ENCODE measurements at regions not wholly inside any gene's neighbourhood (a gene's known extent, or its start where the extent isn't known, plus 50 kb on each side); places are given as distances from the start of the nearest gene placed in this dataset.
A peak's percentile ranks its signal among the peaks of the same experiment; 100 is the strongest.
"Not testable (repeated sequence)": the region's sequence is repeated elsewhere in the genome, so short reads cannot be mapped to it uniquely, and the experiment has no call there.

DNA sequence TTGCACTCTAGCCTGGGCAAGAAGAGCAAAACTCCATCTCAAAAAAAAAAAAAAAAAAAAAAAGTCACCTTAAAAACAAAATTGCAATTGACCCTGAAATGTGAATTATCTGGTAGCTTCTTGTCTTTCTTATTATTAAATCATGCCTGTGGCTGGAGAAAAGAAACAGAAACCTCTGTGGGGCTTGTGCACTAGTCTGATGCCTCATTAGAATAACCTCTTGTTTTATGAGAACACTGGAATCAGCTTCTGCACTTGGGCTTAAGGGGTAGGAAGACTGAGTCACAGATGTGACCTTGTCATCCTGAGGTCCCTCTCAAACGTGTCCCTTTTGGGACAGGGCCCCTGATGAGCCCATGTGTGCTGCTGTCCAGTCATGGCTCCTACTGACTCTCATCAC, 237.9 kb downstream of the DACT1 start:
- DNase-seq (ENCODE audit: low read depth in 2 of 3, low spot score in 2 of 3), result no peak

DNA sequence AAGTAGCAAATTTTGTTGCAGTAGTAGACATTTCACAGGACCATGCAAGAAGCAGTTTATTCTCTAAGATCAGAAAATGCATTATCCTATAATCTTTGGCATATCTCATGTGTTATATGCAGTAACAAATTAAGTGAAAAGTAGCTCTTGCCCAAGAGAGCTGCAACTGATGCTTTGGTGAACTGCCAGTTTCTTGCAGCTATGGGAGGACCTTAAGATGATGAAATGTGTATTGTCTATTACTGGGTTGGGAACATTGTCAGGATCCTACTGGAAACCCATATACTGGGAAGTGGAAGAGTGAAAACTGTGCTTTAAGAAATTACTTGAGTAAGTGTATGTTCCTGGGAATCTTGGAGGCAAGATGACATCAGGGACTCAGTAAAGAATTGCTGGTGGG, 238.8 kb downstream of the DACT1 start:
- no peak for DNase-seq (ENCODE audit: low read depth in 2 of 3, low spot score in 2 of 3)

DNA sequence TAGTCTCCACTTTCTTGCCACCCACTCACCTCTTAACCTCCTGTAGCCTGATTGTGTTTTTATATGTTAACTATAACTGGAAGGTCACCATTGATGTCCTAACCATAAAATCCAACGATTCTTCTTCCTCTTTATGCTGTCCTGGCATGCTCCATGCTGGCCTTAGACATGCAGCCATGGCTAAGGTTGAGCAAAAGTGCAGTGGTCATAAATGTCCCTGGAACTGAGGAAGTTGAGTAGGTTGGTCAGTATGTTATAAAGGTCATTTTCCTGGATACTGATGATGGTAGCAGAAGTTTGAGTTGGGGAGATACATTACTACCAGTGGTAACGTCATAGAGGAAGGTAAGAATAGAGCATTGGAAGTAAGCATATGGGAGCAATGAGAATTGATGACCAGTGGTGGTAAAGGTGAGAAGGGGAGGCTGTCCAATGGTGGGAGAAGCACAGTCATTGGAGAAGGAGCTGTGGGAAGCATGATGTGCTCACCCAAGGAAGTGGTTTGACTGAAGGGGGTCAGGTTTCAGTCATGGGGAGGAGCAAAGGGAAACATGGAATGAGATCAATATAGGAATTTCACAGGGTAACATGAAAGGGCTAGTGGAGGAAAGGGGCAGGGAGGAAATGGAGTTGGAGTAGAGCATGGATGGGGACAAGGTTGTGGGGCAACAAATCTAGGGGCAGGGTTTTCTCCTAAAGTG, 240.8 kb downstream of the DACT1 start:
- DNase-seq (ENCODE audit: low read depth in 2 of 3, low spot score in 2 of 3), result no peak

DNA sequence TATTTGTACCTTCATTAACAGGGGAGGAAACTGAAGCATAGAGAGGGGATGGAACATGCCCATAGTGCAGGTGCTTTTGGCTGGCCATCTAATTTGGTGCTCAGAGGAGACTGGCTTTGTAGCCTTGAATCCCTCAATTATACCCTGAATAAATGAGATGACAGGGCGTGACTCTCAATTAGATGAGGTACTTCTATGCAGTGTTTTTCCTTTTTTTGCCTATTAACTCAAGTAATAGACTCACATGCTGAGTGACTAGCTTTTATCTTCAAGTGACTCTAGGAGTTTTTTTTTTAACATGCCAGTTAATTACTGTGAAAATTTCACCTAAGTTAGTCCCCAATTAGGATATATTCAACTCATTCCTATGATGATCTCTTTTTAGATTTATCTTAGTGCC, 243.7 kb downstream of the DACT1 start:
- no peak for DNase-seq (ENCODE audit: low read depth in 2 of 3, low spot score in 2 of 3)

DNA sequence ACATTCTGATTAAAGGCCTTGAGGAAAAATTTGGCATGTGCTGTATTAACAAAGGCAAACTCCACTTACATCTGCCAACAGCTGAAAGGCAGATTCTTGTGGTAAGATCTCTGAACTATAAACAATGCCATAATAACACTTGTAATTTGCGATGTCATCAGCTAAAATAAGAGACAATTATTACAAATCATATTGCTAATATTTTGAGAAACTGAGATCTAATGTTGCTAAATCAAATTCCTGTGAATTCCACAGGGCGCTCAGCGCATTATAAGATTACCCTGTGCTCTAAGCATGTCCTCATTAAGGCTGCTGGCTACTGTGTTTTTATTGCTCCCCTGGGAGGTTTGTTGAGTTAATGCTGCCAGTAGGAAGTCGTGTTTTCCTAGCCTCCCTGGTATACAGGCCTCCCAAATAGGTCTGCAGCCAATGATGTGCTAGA, 244.8 kb downstream of the DACT1 start:
- DNase-seq (ENCODE audit: low read depth in 2 of 3, low spot score in 2 of 3), result no peak

DNA sequence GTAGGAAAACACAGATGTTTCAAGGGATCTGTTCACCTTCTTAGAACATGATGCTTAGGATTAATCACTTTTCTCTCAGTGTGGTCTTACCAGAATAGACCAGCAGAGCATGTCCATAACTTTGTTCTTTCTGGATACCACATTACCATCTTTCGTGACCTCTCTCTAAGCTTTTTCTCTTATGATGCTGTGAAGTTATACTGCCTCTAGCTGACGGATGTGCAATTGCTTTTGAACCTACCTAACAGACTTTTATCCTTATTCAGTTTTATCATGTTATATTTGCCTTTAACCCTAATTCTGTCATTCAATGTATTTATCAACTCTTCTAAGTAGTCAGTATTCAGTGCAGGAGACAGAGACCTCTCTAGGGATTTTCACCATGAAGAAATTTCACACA, 246.7 kb downstream of the DACT1 start:
- no peak for DNase-seq (ENCODE audit: low read depth in 2 of 3, low spot score in 2 of 3)

DNA sequence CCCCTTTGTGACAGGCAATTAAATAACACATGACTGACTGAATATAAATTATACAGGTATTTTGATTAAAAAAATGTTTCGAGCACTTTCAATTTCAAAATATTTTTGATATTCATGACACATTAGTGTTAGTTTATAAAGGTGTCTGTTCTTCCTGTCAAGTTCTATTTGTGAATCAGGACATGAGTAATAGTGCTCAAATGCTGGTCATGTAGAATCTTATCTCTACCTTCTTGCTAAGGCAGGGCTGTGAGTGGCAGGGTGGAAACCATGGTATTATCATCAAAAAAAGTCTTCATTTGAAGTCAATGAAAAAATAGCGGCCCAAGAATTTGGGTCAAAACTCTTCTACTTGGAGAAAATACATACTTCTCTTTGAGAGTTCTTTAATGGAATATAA, 250.2 kb downstream of the DACT1 start:
- no peak for DNase-seq (ENCODE audit: low read depth in 2 of 3, low spot score in 2 of 3)

DNA sequence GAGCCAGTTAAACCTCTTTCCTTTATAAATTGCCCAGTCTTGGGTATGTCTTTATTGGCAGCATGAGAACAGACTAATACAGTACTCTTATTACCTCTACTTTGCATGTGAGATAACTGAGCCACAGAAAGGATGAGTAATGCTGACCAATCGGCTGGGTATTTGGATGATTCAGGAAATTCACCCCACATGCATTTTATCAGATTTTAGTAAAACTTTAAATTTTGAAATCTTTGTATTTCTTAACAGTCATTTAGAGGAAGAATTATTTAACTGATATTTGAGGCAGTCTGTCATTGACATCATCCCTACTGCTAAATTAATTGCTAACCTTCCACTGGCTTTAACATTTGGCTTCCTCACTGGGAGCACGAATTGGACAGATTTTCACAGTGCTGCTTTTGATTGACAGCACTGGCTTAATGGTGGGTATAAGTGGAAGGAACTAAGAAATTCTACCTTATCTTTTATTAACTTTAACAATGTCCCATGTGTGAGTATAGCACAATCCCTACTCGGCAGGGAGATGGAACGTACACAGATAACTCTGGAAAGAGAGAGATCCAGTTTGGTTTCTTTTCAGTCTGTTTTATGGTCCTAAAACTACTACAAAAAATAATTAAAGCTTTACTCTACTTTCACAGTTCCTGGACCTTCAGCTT, 261.0 kb downstream of the DACT1 start:
- no peak for DNase-seq (ENCODE audit: low read depth in 2 of 3, low spot score in 2 of 3)

DNA sequence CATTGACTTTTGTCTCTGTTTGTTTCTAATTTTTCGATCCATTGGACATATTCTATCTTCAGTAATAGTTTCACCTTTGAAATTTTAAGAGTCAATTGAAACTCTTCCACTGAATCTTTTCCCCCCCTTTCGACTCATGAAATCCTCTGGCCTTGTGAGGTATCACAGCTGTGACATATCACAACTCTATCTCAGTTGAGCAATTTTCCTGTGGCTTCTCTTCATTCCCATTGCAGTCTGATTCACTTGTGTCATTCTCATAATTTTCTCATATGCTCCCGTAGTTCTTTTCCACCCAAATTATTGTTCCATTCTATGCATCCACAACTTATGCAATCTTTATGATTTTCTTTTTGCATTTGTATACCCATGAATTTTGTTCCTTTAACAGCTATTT, 261.6 kb downstream of the DACT1 start:
- DNase-seq (ENCODE audit: low read depth in 2 of 3, low spot score in 2 of 3), result no peak

DNA sequence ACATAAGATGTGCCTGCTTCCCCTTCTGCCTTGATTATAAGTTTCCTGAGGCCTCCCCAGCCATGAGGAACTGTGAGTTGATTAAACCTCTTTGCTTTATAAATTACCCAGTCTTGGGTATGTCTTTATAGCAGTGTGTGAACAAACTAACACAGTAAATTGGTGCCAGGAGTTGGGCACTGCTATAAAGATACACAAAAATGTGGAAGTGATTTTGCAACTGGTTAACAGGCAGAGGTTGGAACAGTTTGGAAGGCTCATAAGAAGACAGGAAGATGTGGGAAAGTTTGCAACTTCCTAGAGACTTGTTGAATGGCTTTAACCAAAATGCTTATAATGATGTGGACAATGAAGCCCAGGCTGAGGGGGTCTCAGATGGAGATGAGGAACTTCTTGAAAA, 264.1 kb downstream of the DACT1 start:
- DNase-seq (ENCODE audit: low read depth in 2 of 3, low spot score in 2 of 3), result peak in 1 of 3 donors; percentile 13

DNA sequence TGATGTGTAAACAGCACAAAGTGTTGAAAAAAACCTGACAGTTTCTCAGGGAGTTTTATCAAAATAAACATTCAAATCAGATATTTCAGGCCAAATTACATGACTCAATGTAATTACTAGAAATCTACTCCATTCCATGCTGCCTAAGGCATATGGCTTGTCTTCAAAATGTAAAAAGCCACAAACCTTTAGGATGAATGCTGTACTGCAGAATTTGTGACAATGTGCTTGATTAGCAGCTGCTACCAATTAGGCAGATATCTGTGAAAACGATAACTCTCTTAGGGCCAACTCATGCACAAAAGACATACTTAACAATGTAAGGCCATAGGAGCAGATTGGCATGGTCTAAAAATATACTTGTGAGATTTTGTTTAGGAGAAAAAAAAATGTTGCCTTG, 267.0 kb downstream of the DACT1 start:
- no peak for DNase-seq (ENCODE audit: low read depth in 2 of 3, low spot score in 2 of 3)

DNA sequence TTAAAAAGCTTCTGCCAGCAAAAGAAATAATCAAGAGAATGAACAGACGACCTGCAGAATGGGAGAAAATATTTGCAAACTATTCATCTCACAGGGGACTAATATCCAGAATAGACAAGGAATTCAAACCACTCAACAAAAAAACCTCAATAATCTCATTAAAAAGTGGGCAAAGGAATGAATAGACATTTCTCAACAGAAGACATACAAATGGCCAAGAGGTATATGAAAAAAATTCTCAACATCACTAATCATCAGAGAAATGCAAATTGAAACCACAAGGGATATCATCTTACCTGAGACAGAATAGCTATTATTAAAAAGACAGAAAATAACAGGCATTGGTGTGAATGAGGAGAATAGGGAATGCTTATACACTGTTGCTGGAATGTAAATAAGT, 270.0 kb downstream of the DACT1 start:
- no peak for DNase-seq (ENCODE audit: low read depth in 2 of 3, low spot score in 2 of 3)

DNA sequence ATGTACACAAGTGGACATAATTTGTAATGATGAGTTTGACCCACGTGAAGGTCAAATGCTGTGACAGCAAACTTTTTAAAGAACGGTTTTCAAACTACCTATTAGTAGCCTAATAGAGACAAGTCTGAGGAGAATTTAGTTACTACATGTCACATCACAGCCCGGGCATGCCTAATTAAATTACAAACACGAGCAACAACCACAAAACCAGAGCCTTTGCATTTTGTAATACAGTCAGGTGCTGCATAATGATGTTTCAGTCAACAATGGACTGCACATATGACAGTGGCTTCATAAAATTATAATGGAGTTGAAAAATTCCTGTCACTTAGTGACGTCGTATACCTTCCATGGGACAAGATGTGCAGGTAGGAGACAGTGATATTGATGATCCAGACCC, 274.5 kb downstream of the DACT1 start:
- DNase-seq (ENCODE audit: low read depth in 2 of 3, low spot score in 2 of 3), result no peak

DNA sequence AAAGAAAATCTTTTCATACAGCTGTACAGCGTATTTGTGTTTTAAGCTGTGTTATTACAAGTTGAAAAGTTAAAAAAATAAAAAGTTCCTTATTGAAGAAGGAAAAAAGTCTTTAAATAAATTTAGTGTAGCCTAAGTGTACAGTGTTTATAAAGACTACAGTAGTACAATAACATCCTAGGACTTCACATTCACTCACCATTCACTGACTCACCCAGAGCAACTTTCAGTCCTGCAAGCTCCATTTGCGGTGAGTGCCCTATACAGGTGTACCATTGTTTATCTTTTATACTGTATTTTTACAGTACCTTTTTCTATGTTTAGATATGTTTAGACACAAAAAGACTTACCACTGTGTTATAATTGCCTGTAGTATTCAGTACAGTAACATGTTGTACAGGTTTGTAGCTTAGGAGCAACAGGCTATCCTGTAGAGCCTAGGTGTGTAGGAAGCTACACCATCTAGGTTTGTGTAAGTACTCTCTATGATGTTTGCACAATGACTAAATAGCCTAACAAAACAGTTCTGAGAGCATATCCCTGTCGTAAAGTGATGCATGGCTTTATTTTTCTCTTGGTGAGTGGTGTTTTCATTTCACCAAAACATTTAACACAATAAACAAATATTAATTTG, 275.2 kb downstream of the DACT1 start:
- DNase-seq (ENCODE audit: low read depth in 2 of 3, low spot score in 2 of 3), result no peak

DNA sequence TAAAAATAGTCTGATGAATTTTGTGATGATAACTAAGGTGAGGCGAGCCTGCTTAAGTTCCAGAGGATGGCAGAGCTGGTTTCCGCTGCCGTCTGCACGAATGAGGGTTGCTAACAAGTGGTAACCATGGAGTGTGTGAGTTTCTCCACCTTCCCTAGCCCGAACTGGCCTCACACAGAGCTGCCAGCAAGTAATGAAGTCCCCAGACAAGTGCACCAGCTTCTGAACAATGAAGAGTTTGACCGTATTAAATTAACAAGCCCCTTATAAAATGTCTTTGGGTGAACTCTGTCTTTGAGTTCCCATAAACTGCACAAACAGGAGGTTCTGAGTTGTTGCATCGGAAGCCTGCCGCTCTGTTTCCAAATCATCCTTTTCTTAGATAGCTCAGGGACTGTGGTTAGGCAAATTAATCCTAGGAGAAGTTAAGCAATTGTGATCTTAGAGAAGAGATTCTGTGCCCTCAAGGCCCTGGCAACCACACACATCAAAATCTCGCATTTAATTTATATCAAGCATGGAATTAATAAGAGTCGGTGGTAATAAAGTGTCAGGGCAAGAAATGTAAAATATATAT, 274.1 kb upstream of the DAAM1 start:
- no peak for DNase-seq (ENCODE audit: low read depth in 2 of 3, low spot score in 2 of 3)

DNA sequence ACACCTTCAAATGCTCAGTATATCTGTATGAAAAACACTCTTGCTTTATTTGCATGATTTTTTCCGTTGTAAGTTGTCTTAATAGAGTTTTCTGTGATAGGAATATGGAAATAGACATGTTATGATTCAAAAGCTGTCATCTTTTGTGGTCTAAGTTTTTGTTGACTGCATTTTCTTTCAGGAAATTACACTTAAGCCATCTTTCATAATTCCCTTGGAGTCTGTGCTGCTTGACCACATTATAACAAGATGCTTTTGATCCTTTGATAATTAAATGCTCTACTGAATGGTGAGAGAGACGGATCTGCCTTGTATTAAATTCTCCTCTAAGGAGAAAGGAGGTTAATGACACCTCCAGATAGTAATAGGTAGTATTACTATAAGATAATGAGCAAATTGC, 272.8 kb upstream of the DAAM1 start:
- no peak for DNase-seq (ENCODE audit: low read depth in 2 of 3, low spot score in 2 of 3)

DNA sequence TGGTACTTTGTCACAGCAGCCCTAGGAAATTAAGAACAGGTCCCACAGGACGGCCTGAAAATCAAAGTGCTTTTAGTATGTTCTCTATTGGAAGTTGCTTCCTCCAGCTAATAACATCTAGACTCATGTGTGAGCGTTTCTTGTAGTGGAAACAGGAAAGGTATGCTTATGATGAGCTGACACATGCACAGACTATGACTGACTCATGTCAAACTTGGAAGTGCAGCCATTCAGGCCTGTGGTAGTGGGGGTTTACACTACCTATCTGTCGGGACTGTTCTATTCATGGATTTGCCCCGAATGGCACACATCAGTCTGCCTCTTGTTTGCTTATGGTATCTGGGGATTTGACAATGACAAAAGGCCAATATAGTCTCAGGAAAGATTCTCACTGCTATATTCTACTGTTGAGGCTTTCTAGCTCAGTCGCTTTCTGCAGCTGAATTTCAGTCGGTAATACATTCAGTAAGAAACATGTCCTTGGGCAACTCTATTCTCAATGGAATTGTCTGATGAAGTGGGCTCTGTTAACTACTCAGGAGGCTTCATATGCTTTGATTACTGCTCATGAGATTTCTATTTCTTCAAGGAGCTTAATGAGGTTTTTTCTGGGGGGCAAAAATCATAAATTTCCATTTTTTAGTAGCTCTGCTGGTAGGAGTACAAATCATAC, 270.3 kb upstream of the DAAM1 start:
- DNase-seq (ENCODE audit: low read depth in 2 of 3, low spot score in 2 of 3), result no peak

DNA sequence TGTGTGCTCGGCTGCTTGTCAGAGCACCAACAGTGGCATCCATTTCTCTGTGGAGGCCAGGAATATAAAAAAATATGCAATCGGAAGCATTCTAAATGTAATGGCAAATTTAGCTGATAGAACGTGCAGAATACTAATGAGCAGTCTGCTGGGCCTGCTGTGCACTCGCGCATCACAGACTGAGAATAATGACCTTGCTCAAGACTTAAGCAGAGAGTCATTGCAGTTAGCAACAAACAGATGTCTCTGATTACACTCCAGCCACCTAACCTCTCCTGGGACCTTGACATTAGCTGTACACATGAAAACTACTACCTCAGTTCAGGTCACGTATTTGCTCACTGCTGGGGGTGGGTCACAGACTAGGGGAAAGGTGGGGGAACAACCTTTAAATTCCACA, 269.2 kb upstream of the DAAM1 start:
- no peak for DNase-seq (ENCODE audit: low read depth in 2 of 3, low spot score in 2 of 3)

DNA sequence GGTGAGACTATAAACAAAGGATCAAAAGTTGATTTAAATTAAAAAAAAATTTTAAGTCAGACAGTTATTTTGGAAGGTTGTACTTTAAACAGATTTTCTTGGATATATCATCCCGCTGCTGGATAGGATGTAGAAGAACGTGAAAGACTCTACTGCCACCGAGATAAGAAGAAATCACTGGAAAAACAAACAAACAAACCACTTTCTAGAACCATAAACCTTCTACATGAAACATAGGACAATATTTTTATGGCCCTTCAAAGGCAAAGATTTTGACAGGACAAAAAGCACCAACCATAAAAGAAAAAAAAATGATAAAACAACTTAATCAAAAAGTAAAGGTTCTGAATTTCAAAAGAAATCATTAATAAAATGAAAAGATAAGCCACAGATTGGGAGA, 268.2 kb upstream of the DAAM1 start:
- no peak for DNase-seq (ENCODE audit: low read depth in 2 of 3, low spot score in 2 of 3)

DNA sequence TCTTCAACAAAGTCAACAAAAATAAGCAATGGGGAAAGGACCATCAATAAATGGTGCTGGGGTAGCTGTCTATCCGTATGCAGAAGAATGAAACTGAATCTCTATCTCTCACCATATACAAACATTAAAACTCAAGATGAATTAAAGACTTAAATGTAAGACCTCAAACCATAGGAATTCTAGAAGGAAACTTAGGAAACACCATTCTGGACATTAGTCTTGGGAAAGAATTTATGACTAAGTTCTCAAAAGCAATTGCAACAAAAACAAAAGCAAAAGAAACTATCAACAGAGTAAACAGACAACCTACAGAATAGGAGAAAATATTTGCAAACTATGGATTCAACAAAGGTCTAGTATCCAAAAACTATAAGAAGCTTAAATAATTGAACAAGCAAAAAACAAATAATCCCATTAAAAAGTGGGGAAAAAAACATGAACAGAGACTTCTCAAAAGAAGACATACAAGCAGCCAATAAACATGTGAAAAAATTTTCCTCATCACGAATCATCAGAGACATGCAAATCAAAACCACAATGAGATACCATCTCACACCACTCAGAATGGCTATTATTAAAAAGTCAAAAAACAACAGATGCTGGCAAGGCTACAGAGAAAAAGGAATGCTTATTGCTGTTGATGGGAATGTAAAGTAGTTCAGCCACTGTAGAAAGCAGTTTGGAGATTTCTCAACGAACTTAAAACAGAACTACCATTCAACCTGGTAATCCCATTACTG, 266.1 kb upstream of the DAAM1 start:
- not testable (repeated sequence) for DNase-seq (ENCODE audit: low read depth in 2 of 3, low spot score in 2 of 3)
